Astrocyte (in vitro differentiated cells and primary cell): ENCODE measurements at regions not wholly inside any gene's neighbourhood (a gene's known extent, or its start where the extent isn't known, plus 50 kb on each side); places are given as distances from the start of the nearest gene placed in this dataset.
A peak's percentile ranks its signal among the peaks of the same experiment; 100 is the strongest.

Experiments used
- DNase-seq: peaks from one replicate; pipeline ENCODE4 v3.0.0-alpha.2; 2010; ENCODE audit warnings: low read depth
- FAIRE-seq: peaks from 2 replicates; lab custom pipeline; 2011; peaks lifted over from hg19 to GRCh38; lab: Jason Lieb, UNC
- H2AFZ ChIP-seq: 2 replicates; pipeline ENCODE4 v1.6.0; 2012; ENCODE audit warnings: low read depth, low read length, inconsistent platforms
- H3K27ac ChIP-seq: 2 replicates; pipeline ENCODE4 v1.5.1; 2011; ENCODE audit warnings: low read depth, low read length, inconsistent platforms
- H3K27me3 ChIP-seq: 2 replicates; pipeline ENCODE4 v1.6.0; 2011; ENCODE audit warnings: low read length, inconsistent platforms; ENCODE audit not compliant: insufficient read depth
- H3K36me3 ChIP-seq: 2 replicates; pipeline ENCODE4 v1.5.1; 2011; ENCODE audit warnings: low read length, inconsistent platforms; ENCODE audit not compliant: insufficient read depth
- H3K4me1 ChIP-seq: 2 replicates; pipeline ENCODE4 v1.5.1; 2011; ENCODE audit warnings: low read length, inconsistent platforms; ENCODE audit not compliant: insufficient read depth
- H3K4me2 ChIP-seq: 2 replicates; pipeline ENCODE4 v1.6.0; 2012; ENCODE audit warnings: low read length, inconsistent platforms
- H3K4me3 ChIP-seq: 2 replicates; pipeline ENCODE4 v1.5.1; 2011; ENCODE audit warnings: low read depth, mild to moderate bottlenecking, low read length, inconsistent platforms; ENCODE audit not compliant: insufficient read depth
- H3K79me2 ChIP-seq: 2 replicates; pipeline ENCODE4 v1.6.0; 2012; ENCODE audit warnings: mild to moderate bottlenecking, low read length, inconsistent platforms; ENCODE audit not compliant: insufficient read depth
- H3K9ac ChIP-seq: 2 replicates; pipeline ENCODE4 v1.6.0; 2012; ENCODE audit warnings: mild to moderate bottlenecking, low read length, inconsistent platforms
- H3K9me3 ChIP-seq: 2 replicates; pipeline ENCODE4 v1.5.1; 2012; ENCODE audit warnings: low read depth, mild to moderate bottlenecking, low read length, inconsistent platforms; ENCODE audit not compliant: insufficient read depth
- H4K20me1 ChIP-seq: 2 replicates; pipeline ENCODE4 v1.6.0; 2012; ENCODE audit warnings: low read length, inconsistent platforms; ENCODE audit not compliant: insufficient read depth
- H3K27ac Mint-ChIP-seq: one replicate; pipeline ENCODE4 v1.8.0; 2021; ENCODE audit warnings: mild to moderate bottlenecking, mixed read lengths; ENCODE audit not compliant: unreplicated experiment
- H3K27me3 Mint-ChIP-seq: one replicate; pipeline ENCODE4 v1.8.0; 2021; ENCODE audit warnings: low read depth, mixed read lengths; ENCODE audit not compliant: unreplicated experiment
- H3K36me3 Mint-ChIP-seq: one replicate; pipeline ENCODE4 v1.8.0; 2021; ENCODE audit warnings: low read depth, mixed read lengths; ENCODE audit not compliant: unreplicated experiment
- H3K4me1 Mint-ChIP-seq: one replicate; pipeline ENCODE4 v1.8.0; 2021; ENCODE audit warnings: low read depth, mixed read lengths; ENCODE audit not compliant: unreplicated experiment
- H3K4me3 Mint-ChIP-seq: one replicate; pipeline ENCODE4 v1.8.0; 2021; ENCODE audit warnings: mild to moderate bottlenecking, moderate library complexity, mixed read lengths; ENCODE audit not compliant: unreplicated experiment
- H3K9me3 Mint-ChIP-seq: one replicate; pipeline ENCODE4 v1.8.0; 2021; ENCODE audit warnings: mild to moderate bottlenecking, mixed read lengths; ENCODE audit not compliant: unreplicated experiment
- CTCF ChIP-seq: IDR thresholded peaks from 2 replicates; pipeline ENCODE4 v1.5.1; 2011; ENCODE audit warnings: low read depth, mild to moderate bottlenecking, inconsistent platforms, low read length, moderate library complexity; ENCODE audit not compliant: insufficient read depth
- EZH2 ChIP-seq: IDR thresholded peaks from 2 replicates; pipeline ENCODE4 v1.6.1; 2012; ENCODE audit warnings: mild to moderate bottlenecking, low read length, inconsistent platforms; ENCODE audit not compliant: insufficient read depth

- H3K4me2 ChIP-seq: no peak overlapping the region
- no peaks in the 10 kb centered on the region for H4K20me1 ChIP-seq
- no peaks in the 10 kb centered on the region for H3K9me3 Mint-ChIP-seq
- no peaks in the 10 kb centered on the region for H3K36me3 Mint-ChIP-seq
- no peaks in the 10 kb centered on the region for H3K9me3 ChIP-seq
- no peak overlapping the region for H3K9ac ChIP-seq
- H3K27me3 Mint-ChIP-seq: no peaks in the 10 kb centered on the region
- no peak overlapping the region for H3K27ac ChIP-seq
- H3K4me1 ChIP-seq: no peaks in the 10 kb centered on the region
- H3K4me3 ChIP-seq: no peak overlapping the region
- no peaks in the 10 kb centered on the region for H3K27me3 ChIP-seq
- FAIRE-seq (no peak), DNase-seq (no peak)
- no peak overlapping the region for H3K4me3 Mint-ChIP-seq
- H2AFZ ChIP-seq: no peak overlapping the region
- no peak overlapping the region for H3K27ac Mint-ChIP-seq
- no peaks in the 10 kb centered on the region for H3K4me1 Mint-ChIP-seq
- TF ChIP-seq CTCF (no peak), EZH2 (no peak)
- no peaks in the 10 kb centered on the region for H3K79me2 ChIP-seq
- H3K36me3 ChIP-seq: no peaks in the 10 kb centered on the region
Measured at GRCh38 chr4:137347371-137347770, 184.9 kb downstream of the PCDH18 start.

DNA sequence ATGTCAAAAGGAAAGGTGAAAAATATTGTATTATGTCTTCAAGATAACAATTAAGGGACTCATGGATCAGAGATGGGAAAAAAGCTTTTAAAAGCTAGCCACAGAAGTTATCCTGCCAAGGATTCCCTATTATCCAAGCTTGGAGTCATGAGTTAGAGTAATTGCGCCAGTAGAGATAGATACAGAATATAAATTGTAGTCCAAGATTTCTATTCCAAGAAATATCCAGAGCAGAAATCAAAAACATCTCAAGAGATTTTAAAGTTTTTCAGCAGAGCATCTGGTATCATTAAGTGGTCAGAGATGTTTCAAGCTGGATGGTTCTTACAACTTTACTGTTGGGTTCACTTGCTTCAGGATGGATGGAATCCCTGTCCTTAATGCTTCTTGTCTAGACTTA is 186.7 kb downstream of the PCDH18 start:
- H3K36me3 Mint-ChIP-seq: no peaks in the 10 kb centered on the region
- Histone ChIP-seq H3K9ac (no peak overlapping the region), H3K4me3 (no peak overlapping the region), H3K4me2 (no peak overlapping the region), H2AFZ (no peak overlapping the region), H3K4me1 (no peaks in the 10 kb centered on the region), H3K36me3 (no peaks in the 10 kb centered on the region), H3K27ac (no peak overlapping the region), H3K79me2 (no peaks in the 10 kb centered on the region), H4K20me1 (no peaks in the 10 kb centered on the region), H3K27me3 (no peaks in the 10 kb centered on the region), H3K9me3 (no peaks in the 10 kb centered on the region)
- no peak overlapping the region for H3K27ac Mint-ChIP-seq
- H3K27me3 Mint-ChIP-seq: no peaks in the 10 kb centered on the region
- H3K4me3 Mint-ChIP-seq: no peak overlapping the region
- no peaks in the 10 kb centered on the region for H3K4me1 Mint-ChIP-seq
- H3K9me3 Mint-ChIP-seq: no peaks in the 10 kb centered on the region
- DNase-seq (no peak), FAIRE-seq (no peak)
- TF ChIP-seq EZH2: no peak
- TF ChIP-seq CTCF: no peak

DNA sequence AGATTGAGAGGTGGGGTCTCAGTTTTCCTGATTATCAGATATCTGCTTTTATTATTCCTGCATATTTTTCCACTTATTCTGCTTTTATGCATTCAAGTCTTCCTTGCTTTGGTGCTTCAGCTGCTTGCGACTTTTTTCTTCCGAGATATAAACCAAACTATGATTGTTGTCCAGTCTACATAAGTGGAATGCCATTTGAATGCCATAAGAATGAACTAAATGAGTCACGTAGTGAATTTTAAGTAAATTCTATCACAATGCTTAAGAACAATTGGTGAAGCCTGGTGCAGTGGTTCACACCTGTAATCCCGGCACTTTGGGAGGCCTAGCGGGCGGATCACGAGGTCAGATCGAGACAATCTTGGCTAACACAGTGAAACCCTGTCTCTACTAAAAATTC is 189.1 kb downstream of the PCDH18 start:
- H3K4me1 ChIP-seq: no peaks in the 10 kb centered on the region
- no peak overlapping the region for H3K9ac ChIP-seq
- H3K36me3 Mint-ChIP-seq: no peaks in the 10 kb centered on the region
- H3K4me2 ChIP-seq: no peak overlapping the region
- H3K36me3 ChIP-seq: no peaks in the 10 kb centered on the region
- no peaks in the 10 kb centered on the region for H4K20me1 ChIP-seq
- no peak overlapping the region for H3K4me3 ChIP-seq
- H3K79me2 ChIP-seq: no peaks in the 10 kb centered on the region
- H2AFZ ChIP-seq: peak overlapping the region; percentile 9
- no peaks in the 10 kb centered on the region for H3K9me3 Mint-ChIP-seq
- FAIRE-seq: no peak
- DNase-seq: peak; percentile 62
- no peak overlapping the region for H3K27ac Mint-ChIP-seq
- TF ChIP-seq EZH2: no peak
- no peak for TF ChIP-seq CTCF
- H3K4me3 Mint-ChIP-seq: no peak overlapping the region
- no peaks in the 10 kb centered on the region for H3K4me1 Mint-ChIP-seq
- H3K27me3 ChIP-seq: no peaks in the 10 kb centered on the region
- peak overlapping the region; percentile 7 for H3K27ac ChIP-seq
- H3K9me3 ChIP-seq: no peaks in the 10 kb centered on the region
- H3K27me3 Mint-ChIP-seq: no peaks in the 10 kb centered on the region
